K562 (cell line): ENCODE measurements at regions not wholly inside any gene's neighbourhood (a gene's known extent, or its start where the extent isn't known, plus 50 kb on each side); places are given as distances from the start of the nearest gene placed in this dataset.

Experiments used
- CTCF ChIP-seq, 3 experiments: IDR thresholded peaks in 2 of 3; conservative IDR thresholded peaks in 1 of 3; 2 replicates each; pipeline ENCODE4 v1.5.1; 2011 to 2012; ENCODE audit warnings: low read length in 3 of 3, mild to moderate bottlenecking in 3 of 3, control low read depth in 2 of 3, improper control_type of control experiment in 1 of 3, inconsistent platforms in 1 of 3, low read depth in 1 of 3, mixed read lengths in 1 of 3, moderate library complexity in 1 of 3; ENCODE audit not compliant: insufficient read depth in 2 of 3
- DEAF1 ChIP-seq: fragments of 450-650 bp; formaldehyde crosslinking; IDR thresholded peaks from 2 replicates; pipeline ENCODE4 v1.4.0; 2020; ENCODE audit warnings: mild to moderate bottlenecking, moderate library complexity
- DPF2 ChIP-seq: fragments of 450-650 bp; IDR thresholded peaks from 2 replicates; pipeline ENCODE4 v1.6.1; 2016
- HINFP ChIP-seq: fragments of 450-650 bp; conservative IDR thresholded peaks from 2 replicates; pipeline ENCODE4 v1.6.1; 2016; ENCODE audit warnings: missing genetic modification characterization, low read depth, mild to moderate bottlenecking, control low read depth, missing compliant biosample characterization
- MTA3 ChIP-seq: fragments of 450-650 bp; formaldehyde crosslinking; IDR thresholded peaks from 2 replicates; pipeline ENCODE4 v1.6.1; 2017; ENCODE audit warnings: mild to moderate bottlenecking, borderline replicate concordance
- NFRKB ChIP-seq: fragments of 450-650 bp; IDR thresholded peaks from 2 replicates; pipeline ENCODE4 v1.6.1; 2016; ENCODE audit warnings: low read depth
- POLR2A ChIP-seq: fragments of 450-650 bp; conservative IDR thresholded peaks from 2 replicates; pipeline ENCODE4 v1.6.1; 2016
- SIN3A ChIP-seq, 2 experiments: fragments of 150-350 bp in 1 of 2; IDR thresholded peaks; 2 replicates each; pipeline ENCODE4 v1.6.1; 2011 to 2016; ENCODE audit warnings: borderline replicate concordance in 2 of 2, low read depth in 2 of 2, low read length in 2 of 2, mild to moderate bottlenecking in 2 of 2, moderate library complexity in 2 of 2; ENCODE audit not compliant: control insufficient read depth in 1 of 2
- SMAD3 ChIP-seq: fragments of 450-650 bp; formaldehyde crosslinking; conservative IDR thresholded peaks from 2 replicates; pipeline ENCODE4 v1.4.0; 2020; ENCODE audit warnings: mild to moderate bottlenecking
- ZBTB1 ChIP-seq: sonication (generic); formaldehyde crosslinking; IDR thresholded peaks from 2 replicates; pipeline ENCODE4 v1.8.1; 2023; ENCODE audit warnings: missing genetic modification reagents, low read depth, mild to moderate bottlenecking, borderline replicate concordance
- ZNF232 ChIP-seq: sonication (generic); formaldehyde crosslinking; IDR thresholded peaks from 2 replicates; pipeline ENCODE4 v1.8.0; 2022; ENCODE audit warnings: mild to moderate bottlenecking, missing genetic modification reagents
- ZNF24 ChIP-seq: fragments of 450-650 bp; IDR thresholded peaks from 2 replicates; pipeline ENCODE4 v1.6.1; 2016
- ZNF639 ChIP-seq, 2 experiments: fragments of 200-800 bp in 1 of 2; sonication (Bioruptor generic) in 1 of 2; sonication (generic) in 1 of 2; formaldehyde crosslinking in 1 of 2; IDR thresholded peaks in 1 of 2; conservative IDR thresholded peaks in 1 of 2; 2 replicates each; pipeline versions ENCODE4 v1.5.0 to v1.6.1; 2016 to 2020; ENCODE audit warnings: missing compliant biosample characterization in 1 of 2, missing genetic modification characterization in 1 of 2, missing genetic modification reagents in 1 of 2

GRCh38 chr14:76647697-76648298 lies 113.5 kb upstream of the VASH1 start:
- TF ChIP-seq DPF2 (no peak), POLR2A (no peak), HINFP (tag) (no peak), ZNF639 (CRISPR knock-in tag; conservative IDR thresholded peaks at IDR 0.05 in 1 of 2, IDR thresholded peaks at IDR 0.05 in 1 of 2) (no peak), DEAF1 (CRISPR knock-in tag) (no peak), ZBTB1 (CRISPR knock-in tag) (no peak), NFRKB (no peak), MTA3 (no peak), CTCF (IDR thresholded peaks at IDR 0.05 in 2 of 3, conservative IDR thresholded peaks at IDR 0.05 in 1 of 3; ENCODE audit: insufficient read depth in 2 of 3, low read depth in 1 of 3, low read length in 3 of 3) (peak; percentile 69 to 71 (median 70)), SIN3A (IDR thresholded peaks at IDR 0.05; ENCODE audit: borderline replicate concordance in 2 of 2, control insufficient read depth in 1 of 2, low read depth in 2 of 2, low read length in 2 of 2) (no peak), SMAD3 (CRISPR knock-in tag) (no peak), ZNF24 (no peak), ZNF232 (CRISPR knock-in tag) (no peak)
